ENCODE measurements at regions not wholly inside any gene's neighbourhood (a gene's known extent, or its start where the extent isn't known, plus 50 kb on each side); places are given as distances from the start of the nearest gene placed in this dataset.

DNA sequence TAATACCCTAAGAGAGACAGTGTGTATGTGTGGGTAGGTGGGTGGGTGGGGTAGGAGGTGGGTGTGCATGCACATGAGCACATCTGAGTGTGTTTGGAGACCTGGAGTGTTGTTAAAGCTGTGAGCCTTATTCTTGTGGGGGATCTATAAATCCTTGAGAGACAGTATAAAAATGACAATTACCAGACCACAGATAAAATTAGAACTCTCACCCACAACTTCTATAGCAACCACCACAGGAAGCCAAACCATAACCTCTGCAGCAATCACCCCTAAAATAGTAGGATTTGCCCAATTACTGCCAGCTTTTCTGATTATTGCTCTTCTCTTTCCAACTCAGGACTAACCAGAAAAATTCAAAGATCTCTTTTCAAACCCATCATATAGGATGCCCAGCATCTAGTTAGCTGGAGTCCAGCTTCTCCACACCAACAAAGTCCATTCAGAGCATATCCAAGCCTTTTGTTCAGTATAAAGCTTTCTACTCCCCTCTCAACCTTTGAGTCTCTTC lies 93.4 kb upstream of the SLITRK1 start:
- DNase-seq (ENCODE audit: low read depth, low spot score) = no peak

DNA sequence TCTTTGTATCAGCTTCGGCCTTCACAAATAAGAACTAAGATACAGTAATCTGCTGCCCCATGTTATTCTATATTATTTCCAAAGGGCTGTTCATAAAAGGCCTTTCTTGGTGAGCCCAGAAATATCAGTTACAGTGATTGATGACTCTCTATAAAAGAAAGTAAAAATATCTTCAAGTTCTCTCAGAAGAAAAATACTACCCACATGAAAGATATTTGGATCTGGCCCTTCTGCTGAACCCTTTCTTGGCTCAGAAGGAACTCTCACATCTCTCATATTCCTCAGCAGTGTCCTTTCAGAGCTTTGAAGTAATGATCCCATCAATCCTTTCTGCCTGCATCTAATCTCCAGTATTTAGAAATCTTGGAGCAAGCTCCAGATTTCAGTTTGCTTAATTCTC lies 76.3 kb upstream of the SLITRK1 start:
- DNase-seq (ENCODE audit: low read depth, low spot score) = no peak

DNA sequence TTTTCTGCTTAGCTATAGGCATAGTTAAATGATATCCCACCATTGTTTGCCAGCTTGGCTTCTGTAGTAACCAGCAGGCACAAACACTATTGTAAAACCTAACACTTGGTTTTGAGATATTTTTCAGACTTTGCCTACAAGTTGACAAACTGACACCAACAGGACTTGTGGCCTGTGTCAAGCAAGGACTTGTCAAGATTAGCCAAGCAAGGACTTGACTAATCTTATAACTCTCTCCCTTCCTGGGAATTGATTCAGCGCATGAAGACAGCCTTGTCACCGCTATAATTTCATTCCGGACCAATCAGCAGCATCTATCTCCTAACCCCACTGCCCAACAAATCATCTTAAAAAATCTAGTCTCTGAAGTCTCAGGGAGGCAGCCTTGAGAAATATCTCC lies 72.7 kb upstream of the SLITRK1 start:
- no peak for DNase-seq (ENCODE audit: low read depth, low spot score)

DNA sequence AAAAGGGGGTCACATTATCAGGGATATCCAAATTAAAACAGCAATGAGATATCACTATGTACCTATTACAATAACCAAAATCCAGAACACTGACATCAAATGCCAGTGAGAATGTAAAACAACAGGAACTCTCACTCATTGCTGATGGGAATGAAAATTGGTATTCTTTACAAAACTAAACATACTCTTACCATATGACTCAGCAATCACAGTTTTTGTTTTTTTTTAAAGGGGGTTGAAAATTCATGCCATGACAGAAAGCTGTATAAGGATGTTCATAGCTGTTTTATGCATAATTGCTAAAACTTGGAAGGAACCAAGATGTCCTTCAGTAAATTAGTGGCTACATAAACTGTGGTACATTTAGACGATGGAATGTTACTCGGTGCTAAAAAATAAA lies 71.6 kb upstream of the SLITRK1 start:
- no peak for DNase-seq (ENCODE audit: low read depth, low spot score)

DNA sequence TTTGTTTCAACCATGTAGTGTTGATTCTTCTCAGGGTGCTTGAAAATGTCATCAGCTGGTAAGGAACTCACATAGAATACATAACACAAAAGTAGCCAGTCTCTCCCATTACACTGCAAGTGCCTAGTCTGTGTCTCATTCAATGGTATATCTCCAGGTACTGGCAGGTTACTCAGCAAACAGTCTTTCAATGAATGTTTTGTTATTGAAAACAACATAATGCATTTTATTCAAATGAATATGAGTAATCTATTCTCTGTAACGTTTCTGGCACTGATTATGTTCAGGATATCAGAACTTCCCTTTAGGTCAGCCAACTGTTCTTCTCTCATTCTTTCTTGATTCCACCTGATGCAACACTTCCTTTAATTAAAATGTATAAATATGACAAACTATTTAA lies 68.0 kb upstream of the SLITRK1 start:
- no peak for DNase-seq (ENCODE audit: low read depth, low spot score)

DNA sequence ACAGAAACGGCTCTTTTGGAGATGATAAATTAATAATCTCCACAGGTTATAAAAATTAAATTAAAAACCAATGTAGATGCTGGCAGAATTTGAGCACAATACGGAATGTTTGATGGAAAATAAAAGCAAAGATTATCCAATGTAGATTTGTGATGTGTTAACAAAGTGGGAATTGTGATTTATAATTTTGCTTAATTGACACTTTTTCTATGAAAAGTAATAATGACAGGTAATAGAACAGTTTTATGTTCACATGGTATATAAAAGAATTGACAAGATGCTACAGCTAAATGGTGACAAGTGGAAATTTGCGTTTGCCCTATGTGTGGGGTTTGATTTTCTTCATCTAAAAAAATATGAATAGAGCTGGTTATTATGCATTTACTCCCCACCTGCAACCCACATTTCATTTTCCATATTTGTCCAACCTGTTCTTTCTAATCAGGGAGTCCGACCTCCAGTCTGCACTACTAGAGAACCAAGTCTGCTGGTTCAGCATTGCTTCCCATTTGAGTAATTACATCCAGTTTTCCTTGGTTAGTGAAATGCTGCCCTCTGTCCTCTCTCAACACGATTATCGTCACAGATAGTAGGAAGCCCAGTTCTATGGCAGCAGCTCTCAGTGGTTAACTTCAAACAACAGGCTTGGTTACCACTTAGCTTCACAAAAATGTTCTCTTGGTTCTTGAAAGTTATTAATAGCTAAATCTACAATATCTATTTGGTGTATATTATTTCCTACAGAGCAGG lies 61.4 kb upstream of the SLITRK1 start:
- no peak for DNase-seq (ENCODE audit: low read depth, low spot score)

DNA sequence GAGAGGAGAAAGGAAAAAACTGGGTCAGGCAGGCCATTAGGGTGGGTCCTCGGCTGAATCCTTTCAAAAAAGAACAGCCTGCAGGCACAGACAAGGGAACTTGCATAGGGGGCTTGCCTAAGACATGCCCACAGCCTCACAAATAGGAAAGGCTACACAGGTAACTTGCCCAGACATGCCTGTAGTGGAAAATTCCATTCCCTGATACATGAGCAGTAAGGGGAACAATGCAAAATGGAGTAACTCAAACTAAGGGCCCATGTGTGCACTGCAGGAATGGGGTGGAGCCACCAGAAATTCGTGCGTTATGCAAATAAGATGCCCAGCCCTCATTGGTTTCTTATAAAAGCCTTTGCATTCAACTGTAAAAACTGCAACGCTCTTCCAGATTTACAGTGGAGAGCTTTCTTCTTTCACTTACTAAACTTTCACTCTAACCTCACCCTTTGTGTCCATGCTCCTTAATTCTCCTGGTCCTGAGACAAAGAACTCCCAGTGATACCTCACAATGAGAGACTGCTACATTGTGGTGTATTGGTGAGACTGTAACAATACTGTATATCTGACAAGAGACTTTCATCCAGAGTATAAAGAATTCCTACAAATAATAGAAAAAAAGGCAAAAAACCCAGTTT lies 59.5 kb upstream of the SLITRK1 start:
- peak; percentile 30 for DNase-seq (ENCODE audit: low read depth, low spot score)

DNA sequence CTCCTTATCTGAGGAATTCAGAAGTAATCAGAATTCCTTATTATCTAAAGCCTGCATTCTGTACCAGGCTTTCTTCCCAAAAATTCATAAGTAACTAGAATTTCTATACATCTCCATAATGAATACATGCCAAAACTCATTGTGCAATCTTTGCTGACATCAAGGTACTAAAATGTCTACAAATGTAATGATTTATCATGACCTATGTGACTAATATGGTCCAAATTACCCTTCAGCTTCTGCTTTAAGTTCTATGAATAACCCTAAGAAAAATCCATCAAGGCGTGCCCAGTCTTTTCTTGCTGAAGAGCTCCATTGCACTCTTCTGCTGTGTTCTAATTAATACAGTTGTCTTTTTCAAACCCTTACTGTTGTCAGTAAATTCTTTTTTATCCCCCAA lies 58.5 kb upstream of the SLITRK1 start:
- DNase-seq (ENCODE audit: low read depth, low spot score) = no peak

DNA sequence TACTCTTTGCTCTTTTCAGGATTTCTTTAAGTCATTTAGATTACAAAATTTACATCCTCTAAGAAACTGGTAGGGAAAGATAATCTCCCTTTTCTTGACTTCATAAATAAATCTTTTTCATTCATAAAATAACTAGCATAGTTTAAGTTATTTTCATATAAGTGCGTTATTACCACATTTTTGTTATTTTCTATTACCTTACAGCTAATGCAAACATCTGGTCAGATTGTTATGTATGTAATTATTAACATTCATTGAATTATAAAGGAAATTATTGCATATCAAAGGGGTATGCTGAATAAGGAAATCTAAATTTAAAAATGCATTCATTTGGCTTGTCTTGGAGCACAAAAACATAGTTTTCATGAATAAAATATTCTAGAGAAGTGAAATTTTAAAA lies 55.3 kb upstream of the SLITRK1 start:
- DNase-seq (ENCODE audit: low read depth, low spot score) = no peak

DNA sequence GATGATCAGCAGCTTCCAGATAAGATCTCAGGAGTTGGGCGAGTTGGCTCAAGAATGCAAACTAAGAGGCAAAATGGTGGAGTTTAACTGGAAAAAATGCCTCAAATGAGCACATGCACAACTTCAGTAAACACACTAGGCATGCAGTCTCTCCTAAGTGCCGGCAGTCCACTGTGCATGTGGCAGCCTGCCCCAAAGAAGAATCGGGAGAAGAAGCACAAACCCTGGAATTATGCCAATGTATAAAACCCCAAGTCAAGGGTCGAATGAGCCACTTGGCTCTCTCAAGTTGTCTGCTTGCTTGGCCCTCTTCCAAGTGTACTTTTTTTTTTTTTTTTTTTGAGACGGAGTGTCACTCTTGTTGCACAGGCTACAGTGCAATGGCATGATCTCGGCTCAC lies 53.3 kb upstream of the SLITRK1 start:
- DNase-seq (ENCODE audit: low read depth, low spot score) = no peak

Data from iPS DF 19.7 (cell line).